Trophoblast cell (in vitro differentiated cells and primary cell): ENCODE measurements at regions not wholly inside any gene's neighbourhood (a gene's known extent, or its start where the extent isn't known, plus 50 kb on each side); places are given as distances from the start of the nearest gene placed in this dataset.

Source experiments
- DNase-seq, 2 donors: peaks; one replicate each; pipeline ENCODE4 v3.0.0-alpha.2; 2016
- H2AFZ ChIP-seq: 2 replicates; pipeline ENCODE4 v1.6.1; 2013; ENCODE audit warnings: low read length, moderate library complexity, mild to moderate bottlenecking; ENCODE audit not compliant: insufficient read depth, poor library complexity
- H2AK5ac ChIP-seq: 2 replicates; pipeline ENCODE4 v1.6.1; 2013; ENCODE audit warnings: mild to moderate bottlenecking, low read length
- H2BK120ac ChIP-seq: 2 replicates; pipeline ENCODE4 v1.6.1; 2013; ENCODE audit warnings: low read length, mild to moderate bottlenecking, moderate library complexity; ENCODE audit not compliant: insufficient read depth, poor library complexity
- H2BK12ac ChIP-seq: 2 replicates; pipeline ENCODE4 v1.6.1; 2013; ENCODE audit warnings: mild to moderate bottlenecking, low read length, moderate library complexity
- H2BK5ac ChIP-seq: 2 replicates; pipeline ENCODE4 v1.6.1; 2013; ENCODE audit warnings: low read length, low read depth, moderate library complexity, mild to moderate bottlenecking; ENCODE audit not compliant: poor library complexity
- H3K14ac ChIP-seq: 2 replicates; pipeline ENCODE4 v1.6.1; 2013; ENCODE audit warnings: mild to moderate bottlenecking, low read length
- H3K18ac ChIP-seq: 2 replicates; pipeline ENCODE4 v1.6.1; 2013; ENCODE audit warnings: mild to moderate bottlenecking, low read length
- H3K23ac ChIP-seq: 2 replicates; pipeline ENCODE4 v1.6.1; 2013; ENCODE audit warnings: low read length
- H3K27ac ChIP-seq: 2 replicates; pipeline ENCODE4 v1.5.1; 2013; ENCODE audit warnings: low read depth, mild to moderate bottlenecking, inconsistent platforms, low read length, moderate library complexity
- H3K27me3 ChIP-seq: 2 replicates; pipeline ENCODE4 v1.6.1; 2013; ENCODE audit warnings: inconsistent platforms, mild to moderate bottlenecking, low read length, moderate library complexity; ENCODE audit not compliant: insufficient read depth
- H3K36me3 ChIP-seq, 2 experiments: 1 replicate in 1 of 2; 2 replicates in 1 of 2; pipeline ENCODE4 v1.6.1; 2013; ENCODE audit warnings: low read length in 2 of 2, mild to moderate bottlenecking in 2 of 2, moderate library complexity in 1 of 2; ENCODE audit not compliant: insufficient read depth in 2 of 2, control insufficient read depth in 1 of 2
- H3K4ac ChIP-seq: 2 replicates; pipeline ENCODE4 v1.6.1; 2013; ENCODE audit warnings: low read depth, mild to moderate bottlenecking, low read length, moderate library complexity
- H3K4me1 ChIP-seq, 2 experiments: 1 replicate in 1 of 2; 2 replicates in 1 of 2; pipeline ENCODE4 v1.6.1; 2013; ENCODE audit warnings: low read length in 2 of 2, mild to moderate bottlenecking in 2 of 2, moderate library complexity in 1 of 2; ENCODE audit not compliant: insufficient read depth in 2 of 2, control insufficient read depth in 1 of 2
- H3K4me2 ChIP-seq: 2 replicates; pipeline ENCODE4 v1.6.1; 2013; ENCODE audit warnings: inconsistent platforms, mild to moderate bottlenecking, low read length, moderate library complexity
- H3K4me3 ChIP-seq: 2 replicates; pipeline ENCODE4 v1.5.1; 2013; ENCODE audit warnings: mild to moderate bottlenecking, low read depth, low read length, inconsistent platforms
- H3K79me1 ChIP-seq: one replicate; pipeline ENCODE4 v1.6.1; 2013; ENCODE audit warnings: low read length
- H3K79me2 ChIP-seq: 2 replicates; pipeline ENCODE4 v1.6.1; 2013; ENCODE audit warnings: low read length, mild to moderate bottlenecking; ENCODE audit not compliant: control insufficient read depth, insufficient read depth, poor library complexity
- H3K9ac ChIP-seq: 2 replicates; pipeline ENCODE4 v1.6.1; 2013; ENCODE audit warnings: mild to moderate bottlenecking, low read length
- H3K9me3 ChIP-seq: 2 replicates; pipeline ENCODE4 v1.6.1; 2013; ENCODE audit warnings: low read depth, mild to moderate bottlenecking, control low read depth, inconsistent platforms, low read length; ENCODE audit not compliant: insufficient read depth
- H4K12ac ChIP-seq: 2 replicates; pipeline ENCODE4 v1.6.1; 2013; ENCODE audit warnings: low read depth, mild to moderate bottlenecking, low read length, moderate library complexity
- H4K8ac ChIP-seq: 2 replicates; pipeline ENCODE4 v1.6.1; 2013; ENCODE audit warnings: low read depth, mild to moderate bottlenecking, low read length, moderate library complexity
- H4K91ac ChIP-seq: one replicate; pipeline ENCODE4 v1.6.1; 2013; ENCODE audit warnings: low read depth, mild to moderate bottlenecking, low read length, moderate library complexity
- WGBS: extraction: QIAGEN DNeasy Blood & Tissue Kit; methylation state at CpG from one replicate; pipeline ENCODE4 v1.1.7; 2013; ENCODE audit warnings: missing lambda C conversion rate; ENCODE audit not compliant: insufficient read length, insufficient coverage; ENCODE audit errors: extremely low coverage; 5-methylcytosine and 5-hydroxymethylcytosine counted together

GRCh38 chr5:53733853-53734252 is 173.4 kb downstream of the NDUFS4 start:
- no peaks in the 10 kb centered on the region for H3K36me3 ChIP-seq
- H3K18ac ChIP-seq: no peak overlapping the region

DNA sequence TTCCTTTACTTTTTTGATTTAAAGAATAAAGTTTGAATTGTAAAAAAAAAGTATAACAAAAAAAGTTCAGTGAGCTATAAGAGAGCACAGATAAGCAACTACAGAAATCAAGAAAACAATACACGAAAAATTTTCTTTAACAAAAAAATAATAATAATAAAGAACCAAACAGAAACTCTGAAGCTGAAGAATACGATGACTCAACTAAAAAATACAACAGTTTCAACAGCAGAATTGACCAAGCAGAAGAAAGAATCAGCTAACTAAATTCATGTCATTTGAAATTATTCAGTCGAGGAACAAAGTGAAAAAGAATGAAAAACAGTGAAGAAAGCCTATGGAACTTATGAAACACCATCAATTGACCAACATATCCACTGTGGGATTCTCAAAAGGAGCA is 177.7 kb downstream of the NDUFS4 start:
- H3K4me2 ChIP-seq: no peak overlapping the region
- no peak overlapping the region for H4K12ac ChIP-seq
- no peak overlapping the region for H3K23ac ChIP-seq
- no peaks in the 10 kb centered on the region for H3K79me1 ChIP-seq
- H2BK5ac ChIP-seq: no peak overlapping the region
- H2BK12ac ChIP-seq: no peak overlapping the region
- no peak overlapping the region for H3K9ac ChIP-seq
- no peak for DNase-seq
- H4K8ac ChIP-seq: no peak overlapping the region
- no peaks in the 10 kb centered on the region for H3K36me3 ChIP-seq
- no peak overlapping the region for H3K4ac ChIP-seq
- H2BK120ac ChIP-seq: no peak overlapping the region
- H3K9me3 ChIP-seq: no peaks in the 10 kb centered on the region
- no peaks in the 10 kb centered on the region for H3K79me2 ChIP-seq
- no peak overlapping the region for H2AK5ac ChIP-seq
- H3K27me3 ChIP-seq: no peaks in the 10 kb centered on the region
- WGBS: no CpG with 5 or more reads among the region's 3 CpGs
- no peak overlapping the region for H3K14ac ChIP-seq
- H3K27ac ChIP-seq: no peak overlapping the region
- H3K4me3 ChIP-seq: no peak overlapping the region
- no peaks in the 10 kb centered on the region for H3K4me1 ChIP-seq
- H2AFZ ChIP-seq: no peak overlapping the region
- no peak overlapping the region for H4K91ac ChIP-seq
- H3K18ac ChIP-seq: no peak overlapping the region

More at GRCh38 chr5:53733853-53734252, 173.4 kb downstream of the NDUFS4 start:
- H2BK5ac ChIP-seq: no peak overlapping the region
- H4K12ac ChIP-seq: no peak overlapping the region
- H3K23ac ChIP-seq: no peak overlapping the region
- H3K79me1 ChIP-seq: no peaks in the 10 kb centered on the region
- no peak overlapping the region for H2BK120ac ChIP-seq
- peak; percentile 12 to 48 for DNase-seq
- H3K4me2 ChIP-seq: no peak overlapping the region
- no peaks in the 10 kb centered on the region for H3K4me1 ChIP-seq
- H3K4me3 ChIP-seq: no peak overlapping the region
- no peaks in the 10 kb centered on the region for H3K27me3 ChIP-seq
- no peak overlapping the region for H4K91ac ChIP-seq
- no peaks in the 10 kb centered on the region for H3K79me2 ChIP-seq
- no peak overlapping the region for H3K4ac ChIP-seq
- H4K8ac ChIP-seq: no peak overlapping the region
- H3K14ac ChIP-seq: no peak overlapping the region
- H3K27ac ChIP-seq: no peak overlapping the region
- no peaks in the 10 kb centered on the region for H3K9me3 ChIP-seq
- WGBS: no CpG with 5 or more reads among the region's 1 CpG
- no peak overlapping the region for H2AFZ ChIP-seq
- H2BK12ac ChIP-seq: no peak overlapping the region
- no peak overlapping the region for H3K9ac ChIP-seq
- H2AK5ac ChIP-seq: no peak overlapping the region

DNA sequence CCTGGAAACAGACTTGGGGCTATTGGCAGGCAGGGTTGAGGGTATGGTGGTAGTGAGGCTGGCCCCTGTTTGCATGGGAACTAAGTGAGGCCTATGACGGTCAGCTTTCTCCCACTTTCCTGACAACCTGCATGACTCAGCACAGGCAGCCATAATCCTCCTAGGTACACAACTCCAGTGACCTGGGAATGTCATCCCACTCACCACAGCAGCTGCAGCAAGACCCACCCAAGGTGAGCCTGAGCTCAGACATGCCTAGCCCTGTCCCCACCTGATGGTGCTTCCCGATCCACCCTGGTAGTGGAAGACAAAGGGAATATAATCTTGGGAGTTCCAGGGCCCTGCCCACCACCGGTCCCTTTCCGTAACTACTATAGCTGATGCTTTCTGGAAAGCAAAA is 178.7 kb downstream of the NDUFS4 start:
- no peak overlapping the region for H2AFZ ChIP-seq

GRCh38 chr5:53749621-53750020 is 189.2 kb downstream of the NDUFS4 start:
- H4K8ac ChIP-seq: no peak overlapping the region
- no peak overlapping the region for H4K12ac ChIP-seq
- no peaks in the 10 kb centered on the region for H3K27me3 ChIP-seq
- no peak overlapping the region for H3K27ac ChIP-seq
- no peak overlapping the region for H2BK5ac ChIP-seq
- WGBS: no CpG with 5 or more reads among the region's 1 CpG
- H2BK120ac ChIP-seq: no peak overlapping the region
- no peaks in the 10 kb centered on the region for H3K9me3 ChIP-seq
- no peak overlapping the region for H3K23ac ChIP-seq
- H3K79me2 ChIP-seq: no peaks in the 10 kb centered on the region
- no peak overlapping the region for H2AFZ ChIP-seq
- H3K36me3 ChIP-seq: no peaks in the 10 kb centered on the region
- DNase-seq: no peak
- no peak overlapping the region for H3K4me2 ChIP-seq
- H4K91ac ChIP-seq: no peak overlapping the region
- no peaks in the 10 kb centered on the region for H3K4me1 ChIP-seq
- H2BK12ac ChIP-seq: no peak overlapping the region
- no peak overlapping the region for H3K9ac ChIP-seq
- H3K18ac ChIP-seq: no peak overlapping the region
- no peak overlapping the region for H3K4me3 ChIP-seq
- no peak overlapping the region for H2AK5ac ChIP-seq
- no peaks in the 10 kb centered on the region for H3K79me1 ChIP-seq
- H3K14ac ChIP-seq: no peak overlapping the region
- no peak overlapping the region for H3K4ac ChIP-seq

More for the DNA sequence above, 178.7 kb downstream of the NDUFS4 start:
- no peak for DNase-seq
- Histone ChIP-seq H3K9me3 (no peaks in the 10 kb centered on the region), H4K12ac (no peak overlapping the region), H4K8ac (no peak overlapping the region), H3K4me3 (no peak overlapping the region), H2BK12ac (no peak overlapping the region), H3K4me1 (no peaks in the 10 kb centered on the region), H2BK5ac (no peak overlapping the region), H3K79me2 (no peaks in the 10 kb centered on the region), H3K23ac (no peak overlapping the region), H2AK5ac (no peak overlapping the region), H4K91ac (no peak overlapping the region), H3K27ac (no peak overlapping the region), H3K14ac (no peak overlapping the region), H3K27me3 (no peaks in the 10 kb centered on the region), H3K36me3 (no peaks in the 10 kb centered on the region), H2BK120ac (no peak overlapping the region), H3K79me1 (no peaks in the 10 kb centered on the region), H3K4me2 (no peak overlapping the region), H3K9ac (no peak overlapping the region), H3K4ac (no peak overlapping the region), H3K18ac (no peak overlapping the region)
- WGBS: no CpG with 5 or more reads among the region's 4 CpGs
